Erythroblast (primary cell): ENCODE measurements at regions not wholly inside any gene's neighbourhood (a gene's known extent, or its start where the extent isn't known, plus 50 kb on each side); places are given as distances from the start of the nearest gene placed in this dataset.

Source experiments
- GATA1 ChIP-seq: IDR thresholded peaks from 2 replicates; pipeline ENCODE4 v1.6.1; 2011; ENCODE audit warnings: low read depth, mild to moderate bottlenecking, control low read depth, low read length, moderate library complexity
- POLR2A ChIP-seq: IDR thresholded peaks from 2 replicates; pipeline ENCODE4 v1.6.1; 2011; ENCODE audit warnings: mild to moderate bottlenecking, low read length

DNA sequence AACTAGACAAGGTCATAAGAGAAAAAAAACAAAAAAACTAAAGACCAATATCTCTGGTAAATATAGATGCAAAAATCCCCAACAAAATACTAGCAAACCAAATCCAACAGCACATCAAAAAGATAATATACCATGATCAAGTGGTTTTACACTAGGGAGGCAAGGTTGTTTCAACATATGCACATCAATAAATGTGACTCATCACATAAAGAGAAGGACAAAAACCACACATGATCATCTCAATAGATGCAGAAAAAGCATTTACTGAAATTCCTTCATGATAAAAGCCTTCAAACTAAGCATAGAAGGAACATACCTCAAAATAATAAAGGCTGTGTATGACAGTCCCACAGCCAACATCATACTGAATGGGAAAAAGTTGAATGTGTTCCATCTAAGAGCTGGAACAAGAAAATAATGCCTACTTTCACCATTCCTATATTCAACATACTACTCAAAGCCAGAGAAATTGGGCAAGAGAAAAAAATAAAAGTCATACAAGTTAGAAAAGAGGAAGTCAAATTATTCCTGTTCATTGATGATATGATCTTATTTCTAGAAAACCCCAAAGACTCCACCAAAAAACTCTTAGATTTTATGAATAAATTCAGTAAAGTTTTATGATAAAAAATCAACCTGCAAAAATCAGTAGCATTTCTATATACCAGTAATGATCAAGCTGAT is 72.2 kb upstream of the FAM169A start:
- TF ChIP-seq POLR2A (no peak), GATA1 (no peak)
